ENCODE measurements at regions not wholly inside any gene's neighbourhood (a gene's known extent, or its start where the extent isn't known, plus 50 kb on each side); places are given as distances from the start of the nearest gene placed in this dataset.

DNA sequence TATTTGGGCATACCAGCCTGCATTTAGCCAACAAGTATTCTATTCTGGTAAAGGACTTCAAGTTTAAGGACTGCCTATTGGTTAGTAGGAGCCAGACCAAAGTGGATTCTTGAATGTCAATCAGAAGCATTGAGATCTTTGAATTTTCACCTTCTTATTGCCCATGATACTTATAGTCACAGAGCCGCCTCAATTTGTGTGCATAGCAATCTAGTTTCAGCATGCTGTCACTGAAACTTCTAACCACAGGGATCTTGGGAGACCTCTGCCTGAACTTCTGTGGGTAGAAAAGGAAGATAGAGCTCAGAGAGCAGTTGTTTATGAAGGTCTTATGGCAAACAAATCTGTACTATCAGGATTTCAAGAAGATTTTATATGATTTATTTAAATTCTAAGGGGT lies 501.4 kb upstream of the USP24 start:
- Histone ChIP-seq H3K4me3 (no peak overlapping the region), H3K9me3 (replicated peaks; ENCODE audit: control insufficient read depth, insufficient read depth, low read length) (no peaks in the 10 kb centered on the region), H3K9ac (ENCODE audit: control insufficient read depth, insufficient read depth, low read length) (no peak overlapping the region), H3K27ac (ENCODE audit: control insufficient read depth, insufficient read depth) (no peak overlapping the region), H3K36me3 (ENCODE audit: control insufficient read depth in 2 of 2, insufficient read depth in 2 of 2, low read length in 1 of 2) (no peaks in the 10 kb centered on the region), H2AFZ (ENCODE audit: control insufficient read depth, low read depth, low read length) (no peak overlapping the region), H4K20me1 (ENCODE audit: control insufficient read depth, insufficient read depth) (no peaks in the 10 kb centered on the region), H3K4me1 (ENCODE audit: control insufficient read depth, insufficient read depth, low read length) (no peaks in the 10 kb centered on the region), H3K79me2 (ENCODE audit: control insufficient read depth, insufficient read depth, low read length) (no peaks in the 10 kb centered on the region), H3K4me2 (ENCODE audit: control insufficient read depth, insufficient read depth) (no peak overlapping the region), H3K27me3 (replicated peaks in 1 of 2; ENCODE audit: control insufficient read depth in 2 of 2, insufficient read depth in 2 of 2, low read length in 1 of 2) (no peaks in the 10 kb centered on the region; a peak in 2 of 4 replicates)
- ChIA-PET SMC1A (ENCODE audit: uncharacterized antibody, unreplicated experiment) (interaction anchor here (0.9 kb wide), 1 partner anchor 10 kb away, joined by 3 read pairs; no protein-coding TSS in a partner anchor), RAD21 (ENCODE audit: unreplicated experiment) (no interaction called here), CTCF (no interaction called here), POLR2A (no interaction called here)
- in situ Hi-C loops (cut with MboI) (no loop called here), intact Hi-C loops (cut with micrococcal nuclease; ENCODE audit: unreplicated experiment) (no loop called here)
- no peak for DNase-seq (ENCODE audit: low read depth, low spot score)
- no TSS peak for BruUV-seq (replicated peaks)
- TF ChIP-seq POLR2AphosphoS2 (IDR thresholded peaks at IDR 0.05; ENCODE audit: low read depth, low read length): no peak
- no peak for TF ChIP-seq YBX1 (IDR thresholded peaks at IDR 0.05)
- TF ChIP-seq BCL11A (IDR thresholded peaks at IDR 0.05; ENCODE audit: low read depth, low read length): no peak
- TF ChIP-seq POU2F2 (IDR thresholded peaks at IDR 0.05; ENCODE audit: borderline replicate concordance, low read depth, low read length): no peak
- no peak for TF ChIP-seq MEF2A (IDR thresholded peaks at IDR 0.05; ENCODE audit: insufficient read depth, low read depth, low read length)
- no peak for ATAC-seq
- WGBS (ENCODE audit: insufficient coverage, insufficient replicate concordance, low lambda C conversion rate, missing lambda C conversion rate): 6% methylated on average over 1 of the region's 1 CpG
- FAIRE-seq: no peak

DNA sequence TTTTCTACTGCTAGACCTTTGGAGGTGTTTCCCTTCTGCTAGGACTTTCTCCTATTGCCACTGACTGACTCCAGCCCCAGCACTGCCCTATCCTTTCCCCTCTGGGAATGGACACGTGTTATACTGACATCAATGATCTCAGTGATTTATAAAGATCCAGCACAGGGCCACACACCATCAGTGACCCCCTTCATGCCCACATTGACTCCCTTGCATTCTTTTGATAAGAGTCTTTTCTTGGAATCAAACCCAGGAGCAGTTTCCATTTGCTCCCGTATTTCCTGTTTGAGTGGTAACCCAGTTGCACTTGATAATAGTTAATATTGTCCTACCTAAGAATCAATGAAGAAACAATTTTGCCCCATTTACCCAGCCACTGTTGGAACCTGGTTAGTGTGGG lies 501.0 kb upstream of the USP24 start:
- H3K27ac ChIP-seq (ENCODE audit: control insufficient read depth, insufficient read depth): no peak overlapping the region
- TF ChIP-seq ZNF384 (IDR thresholded peaks at IDR 0.05; ENCODE audit: borderline replicate concordance, low read depth, low read length) (no peak), RCOR1 (conservative IDR thresholded peaks at IDR 0.05; ENCODE audit: low read depth, low read length) (no peak), EGR1 (IDR thresholded peaks at IDR 0.05; ENCODE audit: borderline replicate concordance in 1 of 2, low read depth in 2 of 2, low read length in 2 of 2) (no peak), TCF12 (IDR thresholded peaks at IDR 0.05; ENCODE audit: low read depth, low read length) (no peak)
- TF ChIP-seq, protein P1, sequence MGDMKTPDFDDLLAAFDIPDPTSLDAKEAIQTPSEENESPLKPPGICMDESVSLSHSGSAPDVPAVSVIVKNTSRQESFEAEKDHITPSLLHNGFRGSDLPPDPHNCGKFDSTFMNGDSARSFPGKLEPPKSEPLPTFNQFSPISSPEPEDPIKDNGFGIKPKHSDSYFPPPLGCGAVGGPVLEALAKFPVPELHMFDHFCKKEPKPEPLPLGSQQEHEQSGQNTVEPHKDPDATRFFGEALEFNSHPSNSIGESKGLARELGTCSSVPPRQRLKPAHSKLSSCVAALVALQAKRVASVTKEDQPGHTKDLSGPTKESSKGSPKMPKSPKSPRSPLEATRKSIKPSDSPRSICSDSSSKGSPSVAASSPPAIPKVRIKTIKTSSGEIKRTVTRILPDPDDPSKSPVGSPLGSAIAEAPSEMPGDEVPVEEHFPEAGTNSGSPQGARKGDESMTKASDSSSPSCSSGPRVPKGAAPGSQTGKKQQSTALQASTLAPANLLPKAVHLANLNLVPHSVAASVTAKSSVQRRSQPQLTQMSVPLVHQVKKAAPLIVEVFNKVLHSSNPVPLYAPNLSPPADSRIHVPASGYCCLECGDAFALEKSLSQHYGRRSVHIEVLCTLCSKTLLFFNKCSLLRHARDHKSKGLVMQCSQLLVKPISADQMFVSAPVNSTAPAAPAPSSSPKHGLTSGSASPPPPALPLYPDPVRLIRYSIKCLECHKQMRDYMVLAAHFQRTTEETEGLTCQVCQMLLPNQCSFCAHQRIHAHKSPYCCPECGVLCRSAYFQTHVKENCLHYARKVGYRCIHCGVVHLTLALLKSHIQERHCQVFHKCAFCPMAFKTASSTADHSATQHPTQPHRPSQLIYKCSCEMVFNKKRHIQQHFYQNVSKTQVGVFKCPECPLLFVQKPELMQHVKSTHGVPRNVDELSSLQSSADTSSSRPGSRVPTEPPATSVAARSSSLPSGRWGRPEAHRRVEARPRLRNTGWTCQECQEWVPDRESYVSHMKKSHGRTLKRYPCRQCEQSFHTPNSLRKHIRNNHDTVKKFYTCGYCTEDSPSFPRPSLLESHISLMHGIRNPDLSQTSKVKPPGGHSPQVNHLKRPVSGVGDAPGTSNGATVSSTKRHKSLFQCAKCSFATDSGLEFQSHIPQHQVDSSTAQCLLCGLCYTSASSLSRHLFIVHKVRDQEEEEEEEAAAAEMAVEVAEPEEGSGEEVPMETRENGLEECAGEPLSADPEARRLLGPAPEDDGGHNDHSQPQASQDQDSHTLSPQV (IDR thresholded peaks at IDR 0.05): no peak
- TF ChIP-seq, protein P2, sequence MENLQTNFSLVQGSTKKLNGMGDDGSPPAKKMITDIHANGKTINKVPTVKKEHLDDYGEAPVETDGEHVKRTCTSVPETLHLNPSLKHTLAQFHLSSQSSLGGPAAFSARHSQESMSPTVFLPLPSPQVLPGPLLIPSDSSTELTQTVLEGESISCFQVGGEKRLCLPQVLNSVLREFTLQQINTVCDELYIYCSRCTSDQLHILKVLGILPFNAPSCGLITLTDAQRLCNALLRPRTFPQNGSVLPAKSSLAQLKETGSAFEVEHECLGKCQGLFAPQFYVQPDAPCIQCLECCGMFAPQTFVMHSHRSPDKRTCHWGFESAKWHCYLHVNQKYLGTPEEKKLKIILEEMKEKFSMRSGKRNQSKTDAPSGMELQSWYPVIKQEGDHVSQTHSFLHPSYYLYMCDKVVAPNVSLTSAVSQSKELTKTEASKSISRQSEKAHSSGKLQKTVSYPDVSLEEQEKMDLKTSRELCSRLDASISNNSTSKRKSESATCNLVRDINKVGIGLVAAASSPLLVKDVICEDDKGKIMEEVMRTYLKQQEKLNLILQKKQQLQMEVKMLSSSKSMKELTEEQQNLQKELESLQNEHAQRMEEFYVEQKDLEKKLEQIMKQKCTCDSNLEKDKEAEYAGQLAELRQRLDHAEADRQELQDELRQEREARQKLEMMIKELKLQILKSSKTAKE (IDR thresholded peaks at IDR 0.05; ENCODE audit: low read depth, poor library complexity, severe bottlenecking): no peak

More for the DNA sequence above, 501.0 kb upstream of the USP24 start:
- no peak overlapping the region for H2AFZ ChIP-seq (ENCODE audit: control insufficient read depth, low read depth, low read length)
- no peaks in the 10 kb centered on the region for H3K79me2 ChIP-seq (ENCODE audit: control insufficient read depth, insufficient read depth, low read length)
- in situ Hi-C loops (cut with MboI): no loop called here
- no peak overlapping the region for H3K4me2 ChIP-seq (ENCODE audit: control insufficient read depth, insufficient read depth)
- intact Hi-C loops (cut with micrococcal nuclease; ENCODE audit: unreplicated experiment): no loop called here
- ChIA-PET SMC1A (ENCODE audit: uncharacterized antibody, unreplicated experiment) (no interaction called here), CTCF (no interaction called here), POLR2A (no interaction called here), RAD21 (ENCODE audit: unreplicated experiment) (no interaction called here)
- 20% methylated on average over 2 of the region's 2 CpGs for WGBS (ENCODE audit: insufficient coverage, insufficient replicate concordance, low lambda C conversion rate, missing lambda C conversion rate)
- no peaks in the 10 kb centered on the region for H3K4me1 ChIP-seq (ENCODE audit: control insufficient read depth, insufficient read depth, low read length)
- FAIRE-seq (no peak), DNase-seq (ENCODE audit: low read depth, low spot score) (no peak), ATAC-seq (no peak)
- no peaks in the 10 kb centered on the region for H3K9me3 ChIP-seq (replicated peaks; ENCODE audit: control insufficient read depth, insufficient read depth, low read length)
- H3K4me3 ChIP-seq: no peak overlapping the region
- H3K27me3 ChIP-seq (replicated peaks in 1 of 2; ENCODE audit: control insufficient read depth in 2 of 2, insufficient read depth in 2 of 2, low read length in 1 of 2): no peaks in the 10 kb centered on the region; a peak in 2 of 4 replicates
- no peaks in the 10 kb centered on the region for H4K20me1 ChIP-seq (ENCODE audit: control insufficient read depth, insufficient read depth)
- BruUV-seq (replicated peaks): no TSS peak
- no peaks in the 10 kb centered on the region for H3K36me3 ChIP-seq (ENCODE audit: control insufficient read depth in 2 of 2, insufficient read depth in 2 of 2, low read length in 1 of 2)
- H3K9ac ChIP-seq (ENCODE audit: control insufficient read depth, insufficient read depth, low read length): no peak overlapping the region
